Lung (tissue), 11 donors: ENCODE measurements at regions not wholly inside any gene's neighbourhood (a gene's known extent, or its start where the extent isn't known, plus 50 kb on each side); places are given as distances from the start of the nearest gene placed in this dataset.

Source experiments
- ATAC-seq: fragments of 200-7000 bp; cut with Tn5 transposase; one replicate; pipeline ENCODE4 v1.9.1; 2020; ENCODE audit warnings: moderate number of reproducible peaks; ENCODE audit not compliant: insufficient read depth, low FRiP score
- DNase-seq, 3 donors: peaks; one replicate each; pipeline ENCODE4 v3.0.0-alpha.2; 2013 to 2017
- H3K27ac ChIP-seq, 2 donors: one replicate each; pipeline ENCODE4 v1.5.1; 2013; ENCODE audit warnings: mild to moderate bottlenecking in 2 of 2, moderate library complexity in 2 of 2, control low read depth in 1 of 2, inconsistent platforms in 1 of 2, low read depth in 1 of 2, low read length in 1 of 2
- H3K27me3 ChIP-seq, 3 donors: one replicate each; pipeline ENCODE4 v1.5.1; 2013; ENCODE audit warnings: low read length in 2 of 3; ENCODE audit not compliant: control insufficient read depth in 3 of 3, insufficient read depth in 3 of 3
- H3K36me3 ChIP-seq, 4 donors: one replicate each; pipeline ENCODE4 v1.5.1; 2013; ENCODE audit warnings: low read length in 4 of 4, mild to moderate bottlenecking in 1 of 4, moderate library complexity in 1 of 4; ENCODE audit not compliant: control insufficient read depth in 4 of 4, insufficient read depth in 4 of 4
- H3K4me1 ChIP-seq, 5 donors: one replicate each; pipeline ENCODE4 v1.5.1; 2013; ENCODE audit warnings: low read length in 5 of 5, mild to moderate bottlenecking in 2 of 5, moderate library complexity in 1 of 5; ENCODE audit not compliant: control insufficient read depth in 5 of 5, insufficient read depth in 5 of 5
- H3K4me3 ChIP-seq: one replicate; pipeline ENCODE4 v1.5.1; 2013; ENCODE audit warnings: mild to moderate bottlenecking, control low read depth, moderate library complexity
- H3K9ac ChIP-seq, 2 donors: one replicate each; pipeline ENCODE4 v1.5.1; 2013; ENCODE audit warnings: low read length in 2 of 2, control low read depth in 1 of 2; ENCODE audit not compliant: insufficient read depth in 1 of 2
- H3K9me3 ChIP-seq, 4 donors: one replicate each; pipeline ENCODE4 v1.5.1; 2013; ENCODE audit warnings: low read length in 3 of 4, mild to moderate bottlenecking in 1 of 4, moderate library complexity in 1 of 4; ENCODE audit not compliant: control insufficient read depth in 4 of 4, insufficient read depth in 3 of 4
- CTCF ChIP-seq: IDR thresholded peaks from 2 replicates; pipeline ENCODE4 v1.5.1; 2012; ENCODE audit warnings: mild to moderate bottlenecking; ENCODE audit errors: control extremely low read depth, extremely low read depth
- WGBS, 2 donors: extraction: QIAGEN DNeasy Blood & Tissue Kit; methylation state at CpG; one replicate each; pipeline ENCODE4 v1.1.7; 2013; 5-methylcytosine and 5-hydroxymethylcytosine counted together
- donor health status: control.
- donor health status: control.
- donor health status: Bipolar disorder and iron deficiency.
- donor health status: healthy.
- donor health status: DM: yes; HTN: yes; CAD: no.

DNA sequence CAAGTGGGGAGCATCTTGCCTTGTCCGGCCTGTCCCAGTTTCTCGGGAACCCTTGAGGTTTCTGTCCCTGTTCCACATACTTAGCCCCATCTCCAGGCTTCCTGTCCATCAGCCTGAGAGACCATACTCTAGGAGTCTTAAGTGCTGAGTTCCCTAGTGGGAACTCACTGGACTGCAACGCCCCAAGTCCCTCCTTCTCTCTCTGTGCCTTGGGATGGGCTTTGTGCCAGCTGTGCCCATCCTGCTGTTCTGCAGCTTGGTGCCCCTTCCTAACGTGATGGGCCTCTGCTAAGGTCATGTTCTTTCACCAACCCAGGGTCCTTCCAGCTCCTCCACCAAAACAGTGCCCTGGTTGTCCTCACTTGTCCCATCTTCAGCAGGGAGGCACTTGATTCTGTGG is 222.3 kb upstream of the ANKRD55 start:
- ATAC-seq (no peak), DNase-seq (no peak)
- Histone ChIP-seq H3K4me3 (no peak overlapping the region), H3K9ac (no peak overlapping the region), H3K27me3 (no peaks in the 10 kb centered on the region), H3K9me3 (peaks cover 0 to 3% (median 0%) of the 10 kb centered on the region in 4 donors), H3K27ac (no peak overlapping the region), H3K36me3 (no peaks in the 10 kb centered on the region), H3K4me1 (peaks cover 2 to 19% (median 5%) of the 10 kb centered on the region in 5 donors)
- 92 to 95% methylated on average over 4 of the region's 4 CpGs for WGBS, 2 donors
- no peak for TF ChIP-seq CTCF

GRCh38 chr5:56454219-56454862 is 221.2 kb upstream of the ANKRD55 start:
- WGBS, 2 donors: 87 to 92% methylated on average over 15 of the region's 15 CpGs
- Histone ChIP-seq H3K4me3 (no peak overlapping the region), H3K27me3 (no peaks in the 10 kb centered on the region), H3K4me1 (peaks cover 0 to 14% (median 4%) of the 10 kb centered on the region in 5 donors), H3K27ac (no peak overlapping the region), H3K9ac (no peak overlapping the region), H3K9me3 (peaks cover 0 to 3% (median 0%) of the 10 kb centered on the region in 4 donors), H3K36me3 (no peaks in the 10 kb centered on the region)
- DNase-seq (no peak), ATAC-seq (no peak)
- no peak for TF ChIP-seq CTCF

DNA sequence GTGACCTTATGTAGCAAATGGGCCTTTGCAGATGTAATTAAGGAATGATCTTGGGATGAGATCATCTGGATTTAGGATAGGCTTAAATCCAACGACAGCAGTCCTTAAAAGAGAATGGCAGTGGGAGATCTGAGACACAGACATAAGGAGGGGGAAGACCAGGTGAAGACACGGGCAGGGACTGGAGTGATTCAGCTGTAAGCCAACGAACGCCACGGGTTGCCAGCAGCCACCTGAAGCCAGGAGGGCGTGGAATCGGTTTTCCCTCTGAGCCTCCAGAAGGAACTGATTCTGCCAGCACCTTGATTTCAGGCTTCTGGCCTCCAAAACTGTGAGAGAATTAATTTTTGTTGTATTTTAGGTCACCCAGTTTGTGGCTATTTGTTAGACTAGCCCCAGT is 218.6 kb upstream of the ANKRD55 start:
- no peaks in the 10 kb centered on the region for H3K36me3 ChIP-seq
- no peak overlapping the region for H3K4me3 ChIP-seq
- no peak for TF ChIP-seq CTCF
- DNase-seq: no peak
- 92 to 100% methylated on average over 7 of the region's 7 CpGs for WGBS, 2 donors
- H3K9me3 ChIP-seq: peaks cover 0 to 2% (median 0%) of the 10 kb centered on the region in 4 donors
- H3K9ac ChIP-seq: no peak overlapping the region
- H3K27me3 ChIP-seq: no peaks in the 10 kb centered on the region
- H3K4me1 ChIP-seq: no peaks in the 10 kb centered on the region
- H3K27ac ChIP-seq: no peak overlapping the region
- ATAC-seq: no peak

DNA sequence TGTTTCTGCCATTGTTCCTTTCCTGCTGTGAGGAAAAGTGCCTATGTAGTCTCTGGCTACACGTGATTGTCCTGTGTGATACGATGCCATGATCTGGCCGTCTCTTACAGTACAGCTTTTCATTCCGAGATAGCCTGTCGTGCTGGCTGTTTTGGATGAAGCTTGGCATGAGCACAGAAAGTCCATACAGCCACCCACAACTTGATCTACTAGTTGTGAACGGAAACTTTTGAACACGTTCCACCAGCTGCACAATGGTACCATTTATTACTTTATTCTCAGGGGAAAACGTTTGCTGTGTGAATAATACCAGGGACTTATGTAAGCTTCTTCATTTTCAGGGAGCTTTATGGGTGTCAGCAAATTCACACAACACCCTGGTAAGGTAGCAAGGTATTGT is 217.6 kb upstream of the ANKRD55 start:
- no peaks in the 10 kb centered on the region for H3K4me1 ChIP-seq
- no peaks in the 10 kb centered on the region for H3K36me3 ChIP-seq
- no peak for TF ChIP-seq CTCF
- peak in 1 of 3 donors; percentile 16 for DNase-seq
- ATAC-seq: no peak
- H3K4me3 ChIP-seq: no peak overlapping the region
- 84 to 91% methylated on average over 8 of the region's 8 CpGs for WGBS, 2 donors
- H3K9ac ChIP-seq: no peak overlapping the region
- H3K27ac ChIP-seq: no peak overlapping the region
- no peaks in the 10 kb centered on the region for H3K27me3 ChIP-seq
- H3K9me3 ChIP-seq: peaks cover 0 to 2% (median 0%) of the 10 kb centered on the region in 4 donors
